WTC11 (cell line): ENCODE measurements at regions not wholly inside any gene's neighbourhood (a gene's known extent, or its start where the extent isn't known, plus 50 kb on each side); places are given as distances from the start of the nearest gene placed in this dataset.
"Not testable (repeated sequence)": the region's sequence is repeated elsewhere in the genome, so short reads cannot be mapped to it uniquely, and the experiment has no call there.

ENCODE experiments used
- ATF2 ChIP-seq: sonication (generic); formaldehyde crosslinking; IDR thresholded peaks from 2 replicates; pipeline ENCODE4 v1.8.1; 2022; ENCODE audit warnings: low read depth, missing genetic modification reagents, borderline replicate concordance
- ATF3 ChIP-seq: sonication (generic); formaldehyde crosslinking; conservative IDR thresholded peaks from 2 replicates; pipeline ENCODE4 v1.8.1; 2022; ENCODE audit warnings: mild to moderate bottlenecking, missing genetic modification reagents
- CTCF ChIP-seq: fragments of 200-600 bp; IDR thresholded peaks from 2 replicates; pipeline ENCODE4 v1.8.0; 2022; ENCODE audit warnings: antibody characterized with exemption
- ELF4 ChIP-seq: sonication (generic); formaldehyde crosslinking; IDR thresholded peaks from 2 replicates; pipeline ENCODE4 v1.8.1; 2022; ENCODE audit warnings: low read depth, mild to moderate bottlenecking, moderate library complexity, missing genetic modification reagents
- JUN ChIP-seq: sonication (generic); formaldehyde crosslinking; IDR thresholded peaks from 2 replicates; pipeline ENCODE4 v1.8.0; 2023; ENCODE audit warnings: mild to moderate bottlenecking, missing genetic modification reagents
- KAT7 ChIP-seq: sonication (generic); formaldehyde crosslinking; IDR thresholded peaks from 2 replicates; pipeline ENCODE4 v1.8.1; 2023; ENCODE audit warnings: missing genetic modification reagents, mild to moderate bottlenecking, borderline replicate concordance
- MAX ChIP-seq: sonication (generic); formaldehyde crosslinking; IDR thresholded peaks from 2 replicates; pipeline ENCODE4 v1.8.0; 2022; ENCODE audit warnings: mild to moderate bottlenecking, missing genetic modification reagents
- MXD4 ChIP-seq: fragments of 250-450 bp; sonication (Bioruptor Pico); IDR thresholded peaks from 2 replicates; pipeline ENCODE4 v1.8.0; 2021; ENCODE audit warnings: mild to moderate bottlenecking, moderate library complexity, borderline replicate concordance
- NFE2L1 ChIP-seq: sonication (generic); formaldehyde crosslinking; IDR thresholded peaks from 2 replicates; pipeline ENCODE4 v1.8.1; 2023; ENCODE audit warnings: missing genetic modification reagents
- SP1 ChIP-seq: sonication (generic); formaldehyde crosslinking; conservative IDR thresholded peaks from 2 replicates; pipeline ENCODE4 v1.8.1; 2022; ENCODE audit warnings: missing genetic modification reagents
- ZNF232 ChIP-seq: sonication (generic); formaldehyde crosslinking; IDR thresholded peaks from 2 replicates; pipeline ENCODE4 v1.8.0; 2022; ENCODE audit warnings: mild to moderate bottlenecking, missing genetic modification reagents

GRCh38 chr2:87452193-87452592 is 295.7 kb upstream of the PLGLB2 start:
- not testable (repeated sequence) for TF ChIP-seq CTCF; NFE2L1; MAX (CRISPR knock-in tag); ATF2 (CRISPR knock-in tag); ATF3 (CRISPR knock-in tag); ELF4 (CRISPR knock-in tag); KAT7 (CRISPR knock-in tag); SP1 (CRISPR knock-in tag); MXD4; JUN (CRISPR knock-in tag); ZNF232 (CRISPR knock-in tag)
